GM19438 (cell line): ENCODE measurements at regions not wholly inside any gene's neighbourhood (a gene's known extent, or its start where the extent isn't known, plus 50 kb on each side); places are given as distances from the start of the nearest gene placed in this dataset.

Experiments
- ATAC-seq: cut with Tn5 transposase; IDR thresholded peaks from one replicate; pipeline ENCODE4 v1.9.1; 2021; ENCODE audit warnings: low read depth; ENCODE audit not compliant: unreplicated experiment

DNA sequence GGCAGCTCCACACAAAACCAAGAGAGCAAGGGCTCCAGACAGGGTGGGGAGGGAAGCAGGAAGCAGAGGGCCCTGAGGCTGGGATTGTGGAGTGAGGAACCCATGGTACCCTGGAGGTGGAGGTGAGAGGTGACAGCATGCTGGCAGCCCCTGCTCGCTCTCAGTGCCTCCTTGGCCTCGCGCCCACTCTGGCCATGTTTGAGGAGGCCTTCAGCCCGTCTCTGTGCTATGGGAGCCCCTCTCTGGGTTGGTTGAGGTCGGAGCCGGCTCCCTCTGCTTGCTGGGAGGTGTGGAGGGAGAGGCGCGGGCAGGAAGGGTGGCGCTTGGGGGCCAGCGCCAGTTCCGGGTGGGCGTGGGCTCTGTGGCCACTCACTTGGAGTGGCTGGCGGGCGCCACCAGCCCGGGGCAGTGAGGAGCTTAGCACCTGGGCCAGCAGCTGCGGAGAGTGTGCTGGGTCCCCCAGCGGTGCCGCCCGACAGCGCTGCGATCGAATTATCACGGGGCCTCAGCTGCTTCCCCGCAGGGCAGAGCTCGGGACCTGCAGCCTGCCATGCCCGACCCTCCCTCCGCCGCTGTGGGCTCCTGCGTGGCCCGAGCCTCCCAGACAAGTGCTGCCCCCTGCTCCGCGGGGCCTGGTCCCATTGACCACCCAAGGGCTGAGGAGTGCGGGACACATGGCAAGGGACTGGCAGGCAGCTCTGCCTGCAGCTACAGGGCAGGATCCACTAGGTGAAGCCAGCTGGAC is 196.0 kb downstream of the DACT1 start:
- no peak for ATAC-seq

GRCh38 chr14:58836303-58836974 is 198.7 kb downstream of the DACT1 start:
- ATAC-seq, result no peak

DNA sequence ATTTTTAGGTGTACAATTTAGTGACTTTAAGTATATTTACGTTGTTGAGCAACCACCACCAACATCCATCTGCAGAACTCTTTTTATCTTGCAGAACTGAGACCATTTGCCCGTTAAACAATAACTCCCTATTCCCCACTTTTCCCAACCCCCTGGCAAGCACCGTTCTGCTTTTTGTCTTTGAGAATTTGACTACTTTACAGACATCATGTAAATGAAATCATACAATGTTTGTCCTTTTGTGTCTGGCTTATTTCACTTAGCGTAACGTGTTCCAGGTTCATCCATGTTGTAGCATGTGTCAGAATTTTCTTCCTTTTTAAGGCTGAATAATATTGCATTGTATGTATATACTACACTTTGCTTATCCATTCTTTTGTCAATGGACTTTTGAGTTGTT is 201.5 kb downstream of the DACT1 start:
- ATAC-seq, result no peak

DNA sequence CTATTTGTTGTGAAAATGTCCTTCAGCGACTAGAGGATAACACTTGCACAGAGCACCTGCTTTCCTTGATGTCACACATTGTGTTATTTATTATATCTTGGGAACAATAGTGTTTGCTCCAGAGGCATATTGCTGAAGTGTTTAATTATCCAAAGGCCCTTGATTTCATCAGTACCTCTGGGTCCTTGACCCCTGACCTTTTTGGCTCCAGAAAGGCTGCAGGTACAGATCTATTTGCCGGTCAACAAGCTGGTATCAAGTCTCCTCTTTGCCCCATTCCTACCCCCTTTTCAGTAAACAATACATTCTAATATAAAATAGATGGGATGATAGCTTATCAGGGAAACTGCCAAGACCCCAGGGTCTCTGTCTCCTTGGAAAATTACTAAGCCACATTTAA is 206.8 kb downstream of the DACT1 start:
- ATAC-seq, result no peak

DNA sequence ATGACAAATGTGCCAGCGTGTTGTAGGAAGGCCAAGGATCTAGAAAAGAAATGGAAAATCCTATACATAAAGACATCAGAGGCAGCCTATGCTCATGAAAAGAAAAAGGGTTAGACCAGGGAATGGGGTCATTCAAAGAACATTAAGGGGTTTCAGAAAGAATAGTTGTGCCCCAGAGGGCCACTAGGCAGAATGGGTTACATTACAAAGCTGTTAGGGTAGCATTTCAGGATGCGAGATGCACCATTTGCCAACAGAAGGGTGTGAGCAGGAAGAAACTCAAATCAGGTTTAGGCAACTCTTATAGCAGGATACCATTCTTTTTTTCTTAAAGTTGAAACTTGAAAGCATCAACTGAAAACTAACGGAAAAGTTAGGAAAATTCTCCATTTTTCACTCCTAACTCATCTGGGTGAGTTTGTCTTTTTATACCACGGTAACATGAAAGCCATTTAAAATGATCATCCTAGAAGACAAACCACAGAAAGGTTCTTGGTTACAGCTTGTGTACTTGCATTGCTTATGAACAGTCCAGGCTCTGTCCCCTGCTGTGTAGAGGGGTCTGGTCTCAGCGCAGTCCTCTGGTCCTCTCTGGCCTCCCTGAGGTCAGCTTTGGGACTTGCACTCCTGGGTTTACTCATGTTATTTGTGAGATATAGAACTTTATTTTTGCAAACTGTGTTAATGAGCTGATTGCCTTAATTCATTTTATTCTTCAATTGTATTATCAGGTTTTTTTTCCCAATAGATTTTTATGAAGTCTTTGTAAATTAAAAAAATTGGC is 209.1 kb downstream of the DACT1 start:
- ATAC-seq, result no peak

- ATAC-seq, result no peak
These were observed 210.6 kb downstream of the DACT1 start for GRCh38 chr14:58848365-58848764.

- ATAC-seq, result no peak
These were observed 211.8 kb downstream of the DACT1 start for GRCh38 chr14:58849601-58850000.

GRCh38 chr14:58850011-58850410 is 212.2 kb downstream of the DACT1 start:
- ATAC-seq, result no peak

DNA sequence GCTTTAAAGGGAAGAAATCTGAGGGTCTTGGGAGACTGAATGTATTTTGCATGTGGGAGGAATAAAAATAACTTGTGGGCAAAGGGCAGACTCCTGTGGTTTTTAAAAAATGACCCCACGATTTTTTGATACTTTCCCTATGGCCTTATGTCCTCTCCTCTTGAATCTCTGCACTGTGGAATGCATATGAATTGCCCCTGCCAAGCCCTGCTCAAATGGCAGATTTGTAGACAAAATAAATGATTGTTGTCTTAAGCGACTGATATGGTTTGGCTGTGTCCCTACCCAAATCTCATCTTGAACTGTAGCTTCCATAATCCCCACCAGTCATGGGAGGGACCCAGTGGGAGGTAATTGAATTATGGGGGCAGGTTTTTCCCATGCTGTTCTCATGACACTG is 223.8 kb downstream of the DACT1 start:
- no peak for ATAC-seq

DNA sequence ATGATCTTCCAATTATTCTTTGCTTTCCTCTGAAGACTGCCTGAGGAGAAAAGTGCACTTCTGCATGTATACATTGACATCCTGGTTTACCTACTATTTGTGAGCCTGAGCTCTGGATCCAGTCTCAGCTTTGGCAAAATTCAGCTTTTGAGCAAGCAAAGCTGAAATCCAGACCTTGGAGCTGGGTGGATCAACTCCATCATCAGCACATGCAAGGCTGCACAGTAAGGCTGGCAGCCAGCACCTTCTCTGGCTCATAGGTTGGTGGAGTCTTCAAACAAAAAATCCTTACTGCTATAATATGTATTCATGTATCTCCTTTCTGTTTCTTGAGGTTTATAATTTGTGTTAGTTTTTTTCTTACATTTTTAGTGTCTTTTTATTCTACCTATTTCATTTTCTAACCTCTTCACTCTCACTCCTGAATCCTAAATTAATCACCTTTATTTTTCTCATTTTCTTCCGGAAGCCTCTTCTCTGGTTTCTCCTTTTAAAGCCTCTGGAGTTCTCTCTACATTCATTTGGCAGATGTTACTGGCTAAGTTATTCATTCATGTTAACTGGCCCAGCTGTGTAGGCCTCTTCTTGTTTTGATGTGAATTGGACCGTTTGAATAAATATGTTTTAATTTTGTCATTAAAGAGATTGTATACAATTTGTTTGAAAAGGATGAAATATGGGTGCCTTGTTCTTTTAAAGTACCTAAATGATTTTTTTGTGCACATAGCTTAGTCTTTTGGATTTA is 224.8 kb downstream of the DACT1 start:
- no peak for ATAC-seq

DNA sequence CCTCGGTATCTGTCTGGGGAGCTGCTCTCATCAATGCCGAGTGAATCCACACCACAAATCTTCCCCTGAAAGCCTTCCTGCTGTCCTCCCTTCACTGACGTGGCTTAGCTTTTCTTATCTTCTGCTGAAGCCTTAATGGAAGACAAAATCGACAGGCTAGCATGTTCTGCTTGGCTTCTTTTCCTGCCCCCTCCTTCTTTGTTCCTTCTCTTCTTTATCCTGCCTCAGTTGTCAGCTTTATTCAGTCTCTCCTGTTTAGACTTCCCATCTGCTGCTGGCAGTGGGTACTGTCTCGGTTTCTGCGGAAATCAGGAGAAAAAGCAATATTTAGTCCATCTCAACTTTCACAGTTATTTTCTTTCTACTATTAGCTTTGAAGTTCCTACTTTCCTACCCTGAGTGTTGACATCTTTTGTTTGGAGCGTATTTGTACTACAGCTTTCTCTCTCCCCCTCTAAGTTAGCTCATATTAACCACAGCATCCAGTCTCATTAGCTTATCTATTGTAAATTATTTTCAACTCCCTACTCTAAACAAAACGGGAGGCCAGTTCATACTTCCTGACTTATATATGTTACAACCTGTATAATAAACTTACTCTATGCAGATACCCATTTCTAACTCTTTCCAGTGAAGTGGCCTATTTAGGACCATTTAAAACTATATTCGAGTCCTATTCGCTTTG is 226.0 kb downstream of the DACT1 start:
- ATAC-seq, result no peak

DNA sequence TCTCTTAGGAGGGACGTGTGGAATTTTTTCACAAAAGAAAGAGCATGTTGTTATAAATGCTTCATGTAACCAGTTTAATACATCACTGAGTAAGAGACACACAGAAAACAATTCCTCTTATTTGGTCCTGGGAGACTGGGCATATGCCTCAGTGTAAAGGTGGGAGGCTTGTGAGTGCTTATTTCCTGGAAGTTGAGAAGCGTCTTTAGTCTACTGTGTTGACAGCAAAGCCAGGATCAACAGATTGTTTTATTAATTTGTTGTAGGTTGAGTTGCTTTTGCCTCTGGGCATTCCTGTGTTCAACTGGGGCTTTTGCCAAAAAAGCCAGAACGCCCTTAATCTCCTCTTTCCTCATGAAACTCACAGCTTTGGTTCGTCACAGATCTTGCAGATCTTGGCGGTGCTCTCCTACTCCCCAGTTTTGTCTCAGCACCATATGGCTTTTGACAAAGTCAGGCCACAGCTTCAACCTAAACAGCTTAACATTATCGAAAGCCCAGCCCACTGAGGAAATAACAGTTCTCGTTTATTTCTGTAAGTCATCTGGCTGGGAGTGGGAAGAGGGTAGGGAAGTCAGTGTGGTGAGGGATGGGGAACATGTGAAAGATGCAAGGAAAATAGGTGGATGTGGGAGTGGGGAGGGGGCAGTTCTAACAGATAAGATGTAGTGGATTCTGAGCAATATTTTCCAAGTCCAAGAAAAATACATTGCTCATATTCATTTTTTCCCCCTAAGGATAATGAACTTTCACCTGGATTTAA is 227.2 kb downstream of the DACT1 start:
- ATAC-seq, result no peak

DNA sequence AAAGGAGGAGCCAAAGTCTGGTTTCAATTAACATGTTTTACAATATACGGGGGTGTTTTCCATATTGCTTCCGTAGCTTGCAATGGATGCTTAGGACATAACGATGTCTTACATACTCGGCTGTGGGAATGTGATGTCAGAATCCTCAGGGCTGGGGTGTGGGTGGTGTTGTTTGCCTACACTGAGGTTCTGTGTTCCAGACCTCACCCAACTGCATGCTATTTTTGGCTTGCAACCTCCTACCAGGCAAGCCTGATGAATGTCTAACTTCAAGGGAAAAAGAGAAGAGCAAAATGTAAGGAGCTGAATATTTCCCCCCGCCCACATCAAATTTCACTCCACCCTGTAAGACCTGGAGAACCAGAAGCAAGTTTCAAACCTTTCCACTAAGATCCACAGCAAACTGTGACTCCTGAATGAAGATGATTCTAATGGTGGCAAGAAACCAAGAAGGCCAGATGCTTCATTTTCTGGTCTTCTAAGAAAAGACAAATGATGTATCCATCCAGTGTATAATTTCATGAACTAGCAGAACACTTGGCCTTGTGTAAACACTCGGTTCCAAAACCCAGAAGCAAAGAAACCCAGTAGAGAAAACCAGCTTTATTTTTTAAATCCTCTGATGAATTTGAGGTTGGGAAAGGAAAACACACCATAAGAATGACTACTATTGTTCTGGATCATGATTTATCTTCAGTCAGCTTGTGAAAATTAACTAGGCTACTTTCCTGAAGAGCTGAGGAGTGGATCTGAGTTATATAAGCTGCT is 227.9 kb downstream of the DACT1 start:
- ATAC-seq, result no peak

GRCh38 chr14:58866391-58866790 is 228.6 kb downstream of the DACT1 start:
- ATAC-seq, result no peak

GRCh38 chr14:58870961-58871360 is 233.2 kb downstream of the DACT1 start:
- no peak for ATAC-seq

GRCh38 chr14:58871573-58871972 is 233.8 kb downstream of the DACT1 start:
- ATAC-seq, result no peak

GRCh38 chr14:58872061-58872460 is 234.3 kb downstream of the DACT1 start:
- ATAC-seq, result no peak

DNA sequence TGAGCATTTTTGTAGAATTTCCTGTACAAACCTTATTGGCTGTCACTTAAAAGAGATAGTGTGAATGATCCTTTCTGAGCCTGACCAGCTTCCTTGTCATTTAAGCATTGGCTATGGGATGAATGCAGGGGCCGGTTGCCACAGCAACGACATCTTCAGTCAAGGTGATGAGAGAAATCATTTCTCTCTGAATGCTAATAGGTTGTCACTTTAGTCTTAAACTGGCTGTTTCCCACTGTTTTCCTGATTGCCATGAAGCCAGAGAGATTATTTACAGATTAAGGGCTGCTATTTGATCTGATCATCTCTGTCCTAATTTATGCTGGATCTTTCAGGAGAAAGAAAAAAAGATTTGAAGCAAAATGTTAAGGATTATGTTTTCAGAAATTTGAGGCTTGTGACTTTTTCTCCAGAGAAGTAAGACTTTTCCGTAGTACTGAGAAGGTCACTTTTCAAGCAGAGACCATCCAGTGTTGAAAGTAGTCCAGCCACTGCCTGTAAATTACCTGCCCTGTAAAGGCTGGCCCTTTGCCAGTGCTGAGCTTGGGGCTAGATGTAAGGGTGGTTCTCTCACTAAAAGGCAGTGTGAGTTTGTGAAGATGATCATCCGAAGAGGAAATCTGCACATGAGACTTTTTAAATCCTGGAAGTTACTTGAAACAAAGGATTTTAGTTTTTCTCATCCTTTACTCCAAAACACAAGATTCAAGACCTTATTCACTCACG is 235.6 kb downstream of the DACT1 start:
- no peak for ATAC-seq
